Ovary (tissue), 7 donors: ENCODE measurements at regions not wholly inside any gene's neighbourhood (a gene's known extent, or its start where the extent isn't known, plus 50 kb on each side); places are given as distances from the start of the nearest gene placed in this dataset.

Experiments used
- DNase-seq, 5 donors: peaks; one replicate each; pipeline ENCODE4 v3.0.0-alpha.2; 2019 to 2020
- H3K27ac ChIP-seq, 2 donors: fragments of 200-600 bp; one replicate each; pipeline versions ENCODE4 v1.5.1 to v1.8.0; 2019 to 2022
- H3K27me3 ChIP-seq: fragments of 200-600 bp; one replicate; pipeline ENCODE4 v1.8.0; 2022
- H3K36me3 ChIP-seq: fragments of 200-600 bp; sonication (generic); one replicate; pipeline ENCODE4 v1.5.1; 2019
- H3K4me1 ChIP-seq: one replicate; pipeline ENCODE4 v1.8.1; 2013; ENCODE audit warnings: mild to moderate bottlenecking, moderate library complexity; ENCODE audit not compliant: insufficient read depth
- H3K4me3 ChIP-seq: fragments of 200-600 bp; sonication (generic); one replicate; pipeline ENCODE4 v1.5.1; 2017
- H3K9me3 ChIP-seq, 2 donors: fragments of 200-600 bp in 1 of 2; sonication (generic) in 1 of 2; one replicate each; pipeline versions ENCODE4 v1.5.1 to v1.8.1; 2013 to 2019; ENCODE audit warnings: mild to moderate bottlenecking in 1 of 2, moderate library complexity in 1 of 2
- EP300 ChIP-seq: sonication (generic); formaldehyde crosslinking; IDR thresholded peaks from one replicate; pipeline ENCODE4 v1.6.1; 2017; ENCODE audit warnings: antibody characterized with exemption
- POLR2A ChIP-seq: fragments of 450-650 bp; IDR thresholded peaks from one replicate; pipeline ENCODE4 v1.6.1; 2017; ENCODE audit warnings: antibody characterized with exemption, mild to moderate bottlenecking, moderate library complexity
- WGBS, 3 donors: extraction: QIAGEN DNeasy Blood & Tissue Kit in 1 of 3; methylation state at CpG; one replicate each; pipeline versions ENCODE4 v1.1.5 to v1.1.7; 2013 to 2017; 5-methylcytosine and 5-hydroxymethylcytosine counted together
- intact Hi-C, 4 donors: fragments of 100-400 bp; cut with DNase I; formaldehyde crosslinking; loops; one replicate each; pipeline versions ENCODE4 v1.11.0 to v1.15.1; 2022 to 2023
- TF ChIP-seq, protein P1 (sequence below), 3 donors: fragments of 450-650 bp in 2 of 3; fragments of 200-600 bp in 1 of 3; IDR thresholded peaks; one replicate each; pipeline versions ENCODE4 v1.5.1 to v1.8.0; 2016 to 2022; ENCODE audit warnings: antibody characterized with exemption in 3 of 3, mild to moderate bottlenecking in 1 of 3
- donor health status: DM: no; HTN: no; CAD: no; lungs with moderate emphysema.
- donor health status: DM: no; HTN: no; CAD: no.
- donor health status: Bipolar disorder and iron deficiency.
- donor health status: DM: no; HTN: no; CAD: no.
- donor health status: DM: yes; HTN: yes; CAD: no.

DNA sequence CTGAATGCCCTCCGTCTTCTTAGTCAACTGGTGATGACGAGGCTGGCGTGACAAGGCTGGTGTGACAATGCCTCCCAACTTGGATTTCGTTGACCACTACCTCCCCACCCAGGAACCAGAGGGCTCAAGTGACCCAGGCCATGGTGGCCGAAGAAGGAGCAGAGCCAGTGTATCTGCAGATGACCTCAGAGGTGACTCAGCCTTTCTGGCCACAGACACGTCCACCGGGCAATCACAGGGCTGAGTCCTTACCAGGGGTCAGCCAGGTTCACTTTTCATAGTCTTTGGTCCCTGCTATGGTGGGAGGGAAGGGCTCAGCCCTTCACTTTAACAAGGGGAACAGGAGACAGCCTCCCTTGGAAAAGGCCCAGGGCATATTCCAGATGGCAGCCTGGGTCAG lies 116.3 kb downstream of the MAF start:
- intact Hi-C loops = loop anchor here in 1 of 4 donors (5.0 kb wide), 1 partner anchor 583 kb away; no protein-coding TSS in a partner anchor
- 90 to 98% (median 95%) methylated on average over 7 of the region's 7 CpGs for WGBS, 3 donors
- no peaks in the 10 kb centered on the region for H3K27me3 ChIP-seq
- no peak overlapping the region for H3K4me3 ChIP-seq
- TF ChIP-seq, protein P1, sequence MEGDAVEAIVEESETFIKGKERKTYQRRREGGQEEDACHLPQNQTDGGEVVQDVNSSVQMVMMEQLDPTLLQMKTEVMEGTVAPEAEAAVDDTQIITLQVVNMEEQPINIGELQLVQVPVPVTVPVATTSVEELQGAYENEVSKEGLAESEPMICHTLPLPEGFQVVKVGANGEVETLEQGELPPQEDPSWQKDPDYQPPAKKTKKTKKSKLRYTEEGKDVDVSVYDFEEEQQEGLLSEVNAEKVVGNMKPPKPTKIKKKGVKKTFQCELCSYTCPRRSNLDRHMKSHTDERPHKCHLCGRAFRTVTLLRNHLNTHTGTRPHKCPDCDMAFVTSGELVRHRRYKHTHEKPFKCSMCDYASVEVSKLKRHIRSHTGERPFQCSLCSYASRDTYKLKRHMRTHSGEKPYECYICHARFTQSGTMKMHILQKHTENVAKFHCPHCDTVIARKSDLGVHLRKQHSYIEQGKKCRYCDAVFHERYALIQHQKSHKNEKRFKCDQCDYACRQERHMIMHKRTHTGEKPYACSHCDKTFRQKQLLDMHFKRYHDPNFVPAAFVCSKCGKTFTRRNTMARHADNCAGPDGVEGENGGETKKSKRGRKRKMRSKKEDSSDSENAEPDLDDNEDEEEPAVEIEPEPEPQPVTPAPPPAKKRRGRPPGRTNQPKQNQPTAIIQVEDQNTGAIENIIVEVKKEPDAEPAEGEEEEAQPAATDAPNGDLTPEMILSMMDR (IDR thresholded peaks at IDR 0.05) = no peak
- no peak for TF ChIP-seq EP300
- no peak for TF ChIP-seq POLR2A
- H3K27ac ChIP-seq = no peak overlapping the region
- no peaks in the 10 kb centered on the region for H3K4me1 ChIP-seq
- H3K9me3 ChIP-seq = no peaks in the 10 kb centered on the region
- DNase-seq = no peak
- H3K36me3 ChIP-seq = no peaks in the 10 kb centered on the region

DNA sequence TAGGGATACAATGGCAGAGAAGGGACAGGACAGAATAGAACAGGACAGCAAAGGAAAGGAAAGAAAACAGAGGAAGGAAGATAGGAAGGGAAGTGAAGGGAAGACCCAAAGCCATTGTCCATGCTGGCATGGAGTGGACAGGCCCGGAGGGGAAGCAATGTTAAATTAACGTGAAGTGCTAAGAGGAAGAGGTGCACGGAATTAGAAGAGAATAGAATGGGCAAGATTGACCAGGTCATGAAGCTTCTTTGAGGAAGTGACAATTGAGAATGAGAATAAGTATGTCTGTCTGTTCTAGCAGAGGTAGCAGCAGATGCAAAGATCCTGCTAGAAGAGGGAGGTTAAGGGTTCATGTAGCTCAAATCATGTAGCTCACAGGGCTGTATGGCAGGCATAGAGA lies 117.2 kb downstream of the MAF start:
- intact Hi-C loops = loop anchor here in 1 of 4 donors (5.0 kb wide), 1 partner anchor 584 kb away; no protein-coding TSS in a partner anchor
- Histone ChIP-seq H3K9me3 (no peaks in the 10 kb centered on the region), H3K4me3 (no peak overlapping the region), H3K27me3 (no peaks in the 10 kb centered on the region), H3K36me3 (no peaks in the 10 kb centered on the region), H3K27ac (no peak overlapping the region), H3K4me1 (no peaks in the 10 kb centered on the region)
- no peak for DNase-seq
- WGBS, 3 donors = 86 to 92% (median 89%) methylated on average over 3 of the region's 3 CpGs
- TF ChIP-seq, protein P1 (IDR thresholded peaks at IDR 0.05) = no peak
- TF ChIP-seq POLR2A (no peak), EP300 (no peak)

DNA sequence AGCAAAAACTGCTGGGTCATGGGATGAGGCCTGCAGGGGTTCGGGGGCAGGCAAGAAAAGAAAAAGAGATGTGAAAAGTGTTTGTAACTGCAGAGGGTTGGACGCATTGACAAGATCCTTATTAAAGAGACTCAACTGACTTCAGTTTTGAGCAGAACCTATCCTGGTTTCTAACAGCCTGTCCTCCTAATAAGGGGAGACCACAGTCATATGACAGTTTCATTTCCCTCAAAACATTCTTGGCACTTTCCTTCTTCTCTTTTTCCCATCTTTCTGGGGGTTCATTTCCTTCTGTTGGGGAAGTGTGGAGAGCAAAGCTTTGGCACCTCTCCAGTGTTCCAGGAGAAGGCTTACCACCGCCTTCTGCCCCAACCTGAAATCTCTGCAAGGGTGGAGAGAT lies 118.5 kb downstream of the MAF start:
- WGBS, 3 donors = 60 to 95% (median 64%) methylated on average over 3 of the region's 3 CpGs
- Histone ChIP-seq H3K27ac (no peak overlapping the region), H3K9me3 (no peaks in the 10 kb centered on the region), H3K36me3 (no peaks in the 10 kb centered on the region), H3K4me3 (no peak overlapping the region), H3K4me1 (no peaks in the 10 kb centered on the region), H3K27me3 (no peaks in the 10 kb centered on the region)
- intact Hi-C loops = loop anchor here in 1 of 4 donors (5.0 kb wide), 1 partner anchor 585 kb away; no protein-coding TSS in a partner anchor
- TF ChIP-seq POLR2A (no peak), EP300 (no peak)
- TF ChIP-seq, protein P1 (IDR thresholded peaks at IDR 0.05) = no peak
- DNase-seq = no peak

DNA sequence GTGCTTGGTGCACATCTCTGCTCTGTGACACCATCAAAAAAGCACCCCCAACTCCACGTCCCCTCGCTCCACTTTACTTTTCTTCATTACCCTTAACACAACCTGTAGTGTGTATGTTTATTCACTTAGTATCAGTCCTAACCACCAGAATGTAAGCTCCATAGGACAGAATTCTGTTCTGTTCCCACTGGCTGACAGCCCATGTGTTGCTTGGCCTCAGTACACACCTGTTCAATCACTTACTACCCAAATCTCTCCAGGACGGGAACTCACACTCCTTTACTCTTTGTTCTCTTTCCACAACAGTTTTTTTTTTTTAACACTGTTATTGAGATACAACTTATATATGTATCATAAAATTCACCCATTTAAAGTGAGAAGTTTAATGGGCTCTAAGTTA lies 119.6 kb downstream of the MAF start:
- Histone ChIP-seq H3K4me3 (no peak overlapping the region), H3K36me3 (no peaks in the 10 kb centered on the region), H3K27me3 (no peaks in the 10 kb centered on the region), H3K4me1 (no peaks in the 10 kb centered on the region), H3K9me3 (no peaks in the 10 kb centered on the region), H3K27ac (no peak overlapping the region)
- TF ChIP-seq EP300 = no peak
- TF ChIP-seq, protein P1 (IDR thresholded peaks at IDR 0.05) = no peak
- TF ChIP-seq POLR2A = no peak
- no peak for DNase-seq
- intact Hi-C loops = loop anchor here in 1 of 4 donors (5.0 kb wide), 1 partner anchor 586 kb away; no protein-coding TSS in a partner anchor
- WGBS, 3 donors = 87 to 93% (median 90%) methylated on average over 3 of the region's 3 CpGs
